Forelimb muscle (tissue), 1 donor: ENCODE measurements at regions not wholly inside any gene's neighbourhood (a gene's known extent, or its start where the extent isn't known, plus 50 kb on each side); places are given as distances from the start of the nearest gene placed in this dataset.

ENCODE experiments used
- DNase-seq: peaks from one replicate; pipeline ENCODE4 v3.0.0-alpha.2; 2013; ENCODE audit warnings: low read depth

DNA sequence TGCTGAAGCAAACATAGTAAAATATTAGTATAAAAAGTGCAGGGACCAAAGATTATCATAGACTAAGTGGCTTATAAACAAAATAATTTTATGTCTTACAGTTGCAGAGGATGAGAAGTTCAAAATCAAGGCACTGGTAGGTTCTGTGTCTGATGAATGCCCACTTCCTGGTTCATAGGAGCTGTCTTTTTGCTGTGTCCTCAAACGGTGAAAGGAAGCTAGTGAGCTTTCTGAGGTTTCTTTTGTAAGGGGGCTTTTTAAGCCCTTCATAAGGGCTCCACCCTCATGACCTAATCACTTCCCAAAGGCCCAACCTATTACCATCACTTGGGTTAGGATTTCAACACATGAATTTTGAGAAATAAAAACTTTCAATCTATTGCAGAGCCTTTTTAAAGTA, 946.7 kb upstream of the ACVR2A start:
- DNase-seq: no peak

DNA sequence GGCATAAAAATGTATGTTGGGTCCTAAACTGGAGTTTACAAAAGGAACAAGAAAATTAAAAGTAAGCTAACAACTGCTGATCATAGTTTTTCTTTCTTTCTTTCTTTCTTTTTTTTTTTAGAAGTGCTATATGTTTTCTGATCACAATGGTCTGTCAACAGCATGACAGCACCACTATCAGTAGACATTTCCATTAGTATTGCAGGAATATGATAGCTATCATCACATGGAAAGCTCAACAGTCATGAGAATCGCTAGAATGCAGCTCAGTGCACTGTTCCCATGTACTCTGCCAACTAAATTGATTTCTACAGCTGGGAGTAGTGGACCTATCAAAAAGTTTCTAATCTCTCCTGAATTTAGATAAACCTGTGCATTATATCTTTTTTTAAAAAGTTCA, 950.3 kb upstream of the ACVR2A start:
- DNase-seq: no peak

DNA sequence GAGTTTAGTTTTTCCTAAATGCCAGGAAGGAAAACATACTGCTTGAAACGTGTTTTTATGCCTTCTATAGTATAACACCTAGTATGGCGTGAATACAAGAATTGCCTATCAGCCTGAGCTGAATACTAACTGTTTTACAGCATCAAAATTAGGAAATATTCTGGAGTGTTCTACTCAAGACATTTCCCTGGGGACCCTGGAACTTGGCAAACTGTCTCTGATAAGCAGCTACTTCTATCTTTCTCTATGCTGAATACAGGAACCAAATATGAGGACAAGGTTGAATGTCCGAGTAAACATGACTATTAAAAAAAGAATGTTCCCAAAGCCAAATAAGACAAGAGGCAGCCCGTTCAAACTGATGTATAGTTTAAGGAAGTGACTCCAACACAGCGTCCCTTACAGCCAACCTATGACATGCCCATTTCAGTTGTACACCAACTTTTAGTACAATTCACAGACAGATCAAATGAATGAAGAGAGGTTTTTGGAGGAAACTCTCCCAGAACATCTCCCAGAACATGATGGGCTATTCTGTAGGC, 951.3 kb upstream of the ACVR2A start:
- DNase-seq: peak; percentile 5

DNA sequence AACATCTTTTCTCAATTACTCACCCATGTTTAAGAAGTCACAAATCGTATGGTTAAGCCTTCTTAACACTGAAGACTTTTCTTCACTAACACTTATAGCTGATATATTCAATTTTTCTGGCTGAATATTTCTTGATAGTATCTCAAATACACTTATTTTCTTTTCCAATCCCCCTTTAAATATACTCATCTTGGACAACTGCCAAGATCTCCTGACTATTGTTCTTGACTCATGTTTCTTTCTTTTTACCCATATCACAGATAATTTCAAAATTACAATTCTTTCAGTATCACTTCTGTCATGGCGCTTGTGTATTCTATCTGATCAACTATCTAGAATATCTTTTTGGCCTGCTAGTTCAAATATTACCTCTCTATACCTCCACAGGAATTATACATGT, 954.3 kb upstream of the ACVR2A start:
- no peak for DNase-seq

DNA sequence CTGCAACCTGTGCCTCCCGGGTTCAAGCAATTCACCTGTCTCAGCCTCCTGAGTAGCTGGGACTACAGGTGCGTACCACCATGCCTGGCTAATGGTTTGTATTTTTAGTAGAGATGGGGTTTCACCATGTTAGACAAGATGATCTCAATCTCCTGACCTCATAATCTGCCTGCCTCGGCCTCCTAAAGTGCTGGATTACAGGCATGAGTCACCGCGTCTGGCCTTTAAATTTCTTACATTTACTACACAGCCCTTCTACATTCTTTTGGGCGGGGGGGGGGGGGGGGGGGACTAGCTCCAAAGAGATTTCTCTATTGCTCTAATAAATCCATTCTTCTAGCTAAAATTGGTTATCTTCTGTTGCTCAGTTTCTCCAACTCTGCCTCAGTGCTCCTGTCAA, 964.9 kb upstream of the ACVR2A start:
- DNase-seq: no peak

DNA sequence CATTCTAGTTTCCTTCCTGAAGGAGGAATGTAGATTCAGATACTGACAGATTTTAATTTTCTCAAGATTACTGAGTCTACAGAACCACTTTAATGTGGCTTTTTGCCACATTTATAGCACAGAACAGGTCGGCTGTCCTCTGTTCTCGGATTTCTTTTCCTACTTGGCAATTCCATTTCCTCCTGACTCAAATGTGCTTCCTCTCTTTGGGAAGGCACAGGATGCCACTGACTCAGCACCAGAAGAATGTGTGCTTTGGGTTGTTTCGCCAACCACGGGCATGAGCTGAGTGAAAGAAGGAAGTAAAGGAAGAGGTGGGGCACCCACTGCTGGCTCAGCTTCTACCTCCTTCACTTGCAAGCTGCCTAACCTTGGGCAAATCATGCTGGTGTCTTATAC, 970.6 kb upstream of the ACVR2A start:
- no peak for DNase-seq

DNA sequence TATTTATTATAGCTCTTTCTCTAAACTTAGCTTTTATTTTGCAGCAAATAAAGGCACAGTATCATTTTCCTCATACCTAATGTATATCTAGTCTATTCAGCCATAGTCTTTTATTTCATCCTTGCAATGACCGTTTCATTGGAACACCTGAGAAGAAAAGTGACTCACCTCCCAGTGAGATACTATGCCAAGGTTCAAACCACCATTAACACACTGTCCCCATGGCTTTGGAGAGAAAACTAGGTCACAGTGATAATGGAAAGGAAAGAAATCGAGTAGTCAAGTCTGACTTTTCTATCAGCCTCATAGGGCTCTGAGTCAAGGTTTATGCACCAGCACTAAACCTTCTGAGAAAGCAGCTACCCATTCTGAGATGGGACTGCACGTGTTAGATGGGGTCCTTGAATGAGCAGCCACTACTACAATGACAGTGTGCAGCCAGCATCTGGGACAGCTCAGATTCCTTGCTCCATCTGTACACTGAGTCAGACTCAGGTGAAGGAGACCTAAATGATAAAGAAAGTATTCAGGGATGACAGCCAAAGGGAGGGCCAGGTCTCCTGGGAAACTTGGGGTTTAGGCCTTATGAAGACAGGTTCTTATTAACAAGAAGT, 971.1 kb upstream of the ACVR2A start:
- DNase-seq: no peak

DNA sequence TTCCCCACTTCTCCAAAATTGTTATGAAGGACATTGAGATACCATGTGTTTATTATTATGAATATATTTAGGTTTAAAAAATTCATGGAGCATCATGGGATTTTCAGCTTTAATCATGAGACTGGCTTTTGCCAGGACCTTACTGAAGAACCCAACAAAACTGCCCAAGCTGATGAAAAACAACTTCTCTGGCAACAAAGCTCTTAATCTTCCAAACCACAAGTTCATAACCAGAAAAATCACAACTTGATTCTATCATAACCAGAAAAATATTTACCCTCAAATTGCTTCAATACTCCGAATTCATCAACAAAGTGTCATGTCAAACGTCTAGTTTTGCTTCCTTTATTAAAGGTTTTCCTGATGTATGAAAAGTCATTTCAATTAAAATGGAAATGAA, 971.8 kb upstream of the ACVR2A start:
- DNase-seq: no peak

DNA sequence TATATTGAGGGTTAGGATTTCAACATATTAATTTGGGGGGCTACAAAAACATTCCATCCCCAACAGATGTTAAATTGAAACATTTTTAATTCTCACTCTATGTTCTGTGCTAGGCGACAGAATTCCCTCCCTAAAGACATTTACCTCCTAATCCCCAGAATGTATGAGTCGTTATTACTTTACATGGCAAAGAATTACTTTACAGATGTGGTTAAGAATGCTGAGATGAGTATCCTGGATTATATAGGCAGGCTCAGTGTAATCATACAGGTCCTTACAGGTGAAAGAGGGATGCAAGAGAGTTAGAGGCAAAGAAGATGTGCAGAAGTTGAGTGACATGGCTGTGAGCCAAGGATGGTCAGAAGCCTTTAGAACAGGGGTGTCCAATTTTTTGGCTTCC, 974.1 kb upstream of the ACVR2A start:
- DNase-seq: no peak

DNA sequence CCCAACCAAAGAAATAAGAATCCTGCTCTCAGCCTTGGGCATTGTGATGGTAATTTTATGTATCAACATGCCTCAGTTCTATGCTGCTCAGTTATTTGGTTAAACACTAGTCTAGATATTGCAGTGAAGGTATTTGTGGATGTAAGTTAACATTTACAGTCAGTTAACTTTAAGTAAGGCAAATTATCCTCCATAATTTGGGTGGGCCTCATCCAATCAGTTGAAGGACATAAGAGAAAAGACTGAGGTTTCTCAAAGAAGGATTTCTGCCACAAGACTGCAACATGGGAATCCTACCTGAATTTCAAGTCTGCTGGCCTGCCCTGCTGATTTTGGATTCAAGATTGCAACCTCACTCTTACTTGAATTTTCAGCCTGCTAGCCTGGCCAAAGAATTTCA, 975.5 kb upstream of the ACVR2A start:
- no peak for DNase-seq

DNA sequence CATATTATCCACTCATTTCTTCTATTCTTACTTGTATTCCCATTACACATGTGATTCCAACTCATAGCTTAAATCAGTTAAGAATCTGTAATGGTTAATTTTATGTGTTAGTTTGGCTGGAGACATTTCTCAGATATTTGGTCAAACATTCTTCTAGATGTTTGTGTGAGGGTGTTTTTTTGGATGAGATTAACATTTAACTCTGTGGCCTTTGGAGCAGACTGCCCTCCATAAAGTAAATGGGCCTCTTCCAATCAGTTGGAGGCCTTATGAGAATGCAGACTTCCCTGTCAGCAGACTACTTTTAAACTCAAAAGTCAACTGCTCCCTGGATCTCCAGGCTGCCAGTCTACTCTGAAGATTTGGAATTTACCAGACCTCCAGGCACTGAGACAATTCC, 976.8 kb upstream of the ACVR2A start:
- DNase-seq: no peak

DNA sequence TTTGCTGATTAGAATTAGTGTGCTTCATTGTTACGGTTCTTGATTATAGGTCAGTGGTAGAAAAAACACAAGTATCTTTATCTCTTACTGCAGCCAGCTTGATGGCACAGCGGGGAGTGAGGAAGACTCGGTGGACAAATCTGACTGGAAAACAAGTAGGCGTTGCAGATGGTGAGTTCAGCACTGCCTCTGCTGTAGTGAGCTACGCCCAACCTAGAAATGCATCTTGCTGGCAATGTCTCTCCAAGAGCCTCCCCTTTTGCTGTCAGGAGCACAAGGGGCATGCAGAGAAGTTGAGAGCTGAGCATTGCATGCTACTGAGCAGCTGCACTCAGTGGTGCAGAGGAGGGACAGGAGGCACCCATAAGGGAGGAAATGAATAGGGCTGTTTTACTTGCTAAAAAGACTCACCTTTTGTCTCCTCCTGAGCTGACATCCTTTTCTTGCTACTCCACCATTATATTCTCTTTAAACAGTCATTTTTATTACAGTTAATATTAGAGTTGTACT, 977.3 kb upstream of the ACVR2A start:
- DNase-seq: no peak

DNA sequence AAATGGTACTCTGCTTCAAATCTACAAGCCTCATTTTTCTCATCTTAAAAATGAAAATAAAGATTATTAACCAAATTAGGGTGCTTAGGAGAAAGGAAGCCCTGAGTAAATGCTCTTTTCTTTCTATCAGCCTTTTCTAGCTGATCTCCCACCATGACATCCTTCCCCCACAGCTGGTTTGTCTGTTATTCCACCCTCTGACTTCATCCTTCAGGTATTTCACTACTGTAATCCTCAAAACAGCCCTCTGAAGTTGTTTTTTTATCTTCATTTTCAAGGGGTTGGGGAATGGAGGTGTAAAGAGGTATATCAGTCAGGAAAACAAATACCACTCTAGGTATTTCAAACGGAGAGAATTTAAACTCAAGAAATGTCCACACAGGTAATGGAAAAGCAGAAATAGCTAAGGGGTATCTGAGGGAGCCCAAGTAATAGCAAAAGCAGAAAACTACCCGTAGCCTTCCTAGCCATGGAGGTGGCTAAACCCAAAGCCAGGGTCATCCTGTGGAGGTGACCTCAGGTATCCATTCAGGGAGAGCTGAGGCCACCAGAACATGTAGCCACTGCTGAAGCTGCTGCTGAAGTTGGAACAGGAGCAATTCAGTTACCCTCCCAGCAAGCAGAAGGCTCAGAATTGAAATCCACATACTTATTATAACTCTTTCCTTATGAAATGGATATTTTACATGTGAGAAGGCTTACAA, 990.9 kb upstream of the ACVR2A start:
- DNase-seq: no peak

DNA sequence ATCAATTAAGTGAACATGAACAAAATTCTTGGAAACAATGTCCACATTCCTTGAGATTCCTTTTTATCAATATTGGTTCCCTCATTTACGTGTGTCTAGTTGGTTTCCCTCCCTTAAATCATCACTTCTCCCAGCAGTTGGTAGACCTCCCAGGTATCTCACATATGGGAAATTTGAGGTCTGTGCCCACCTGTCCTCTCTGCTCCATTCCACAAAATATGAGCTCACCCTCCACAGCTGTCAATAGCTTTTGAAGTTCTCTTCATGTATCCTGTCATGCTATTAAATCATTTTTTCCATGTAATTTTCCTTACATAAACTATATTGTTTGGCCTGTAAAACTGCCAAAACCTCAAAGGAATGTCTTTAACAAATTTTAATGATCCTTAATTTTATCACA, 992.2 kb upstream of the ACVR2A start:
- DNase-seq: no peak

DNA sequence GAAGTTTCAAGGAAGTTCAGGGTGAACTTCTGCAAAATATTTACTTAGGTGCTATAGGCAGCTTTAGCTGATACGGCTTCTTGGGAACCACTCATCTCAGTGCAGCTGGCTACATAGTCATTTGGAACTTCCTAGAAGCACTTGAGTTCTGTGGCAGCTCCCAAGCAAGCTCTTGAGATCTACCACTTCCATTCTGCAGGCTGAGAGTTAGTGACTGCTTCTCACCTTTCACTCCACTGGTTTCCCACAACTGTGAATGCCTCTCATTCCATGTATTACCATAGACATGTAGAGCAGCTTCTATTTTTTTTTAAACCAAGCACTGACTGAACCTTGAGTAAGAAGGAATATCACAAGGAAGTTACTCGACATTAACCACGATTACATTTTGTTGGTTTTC, 994.1 kb upstream of the ACVR2A start:
- DNase-seq: no peak

DNA sequence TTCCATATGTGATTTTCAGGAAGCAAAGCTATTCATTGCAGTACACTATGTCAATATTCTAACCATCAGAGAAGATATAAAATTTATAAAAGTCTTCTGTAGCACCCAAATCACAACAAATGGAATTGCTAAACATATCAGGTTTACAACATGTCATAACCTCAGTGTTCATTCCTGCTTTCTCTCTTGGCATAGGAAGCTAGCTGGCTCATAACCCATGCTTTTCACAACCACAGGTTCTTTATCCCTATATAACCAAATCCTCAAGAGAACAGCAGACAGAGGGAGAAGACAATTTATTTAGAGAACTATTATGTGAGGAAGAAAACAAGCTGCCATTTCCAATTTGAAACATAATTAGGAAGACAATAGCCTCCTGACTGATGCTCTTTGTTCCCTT, 997.0 kb upstream of the ACVR2A start:
- no peak for DNase-seq

DNA sequence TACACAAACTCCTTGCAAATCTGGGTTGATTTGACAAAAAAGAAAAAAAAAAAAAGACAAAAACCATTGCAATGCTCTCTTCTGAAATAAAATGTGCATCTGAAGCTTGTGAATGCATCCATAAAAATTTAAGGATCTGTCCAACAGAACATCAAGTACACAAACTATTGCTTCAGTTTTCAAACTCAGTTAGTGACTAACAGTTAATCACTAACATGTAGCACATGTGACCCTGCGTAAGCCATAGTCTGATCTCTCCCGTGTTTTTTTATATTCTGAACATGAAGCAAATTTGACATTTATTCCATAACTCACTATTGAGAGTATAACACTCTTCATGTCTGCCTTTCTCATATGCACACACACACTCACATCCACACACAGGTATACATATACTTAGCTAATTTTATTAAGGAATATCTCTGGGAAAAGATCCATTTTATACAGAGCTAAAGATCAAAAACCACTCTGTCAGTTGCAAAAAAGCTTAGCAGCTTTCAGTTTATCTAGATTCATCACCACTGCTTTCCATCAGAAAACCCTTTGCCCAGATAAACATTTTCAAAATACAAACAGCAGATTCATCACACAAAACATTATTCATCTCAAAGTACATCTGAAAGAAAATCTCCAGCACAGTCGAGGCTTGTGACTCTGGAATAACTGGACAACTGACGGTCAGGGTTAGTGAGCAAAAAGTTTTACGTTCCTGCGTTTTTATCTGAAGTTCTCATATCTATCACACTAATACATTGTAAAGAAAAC, 1000.4 kb upstream of the ACVR2A start:
- no peak for DNase-seq

DNA sequence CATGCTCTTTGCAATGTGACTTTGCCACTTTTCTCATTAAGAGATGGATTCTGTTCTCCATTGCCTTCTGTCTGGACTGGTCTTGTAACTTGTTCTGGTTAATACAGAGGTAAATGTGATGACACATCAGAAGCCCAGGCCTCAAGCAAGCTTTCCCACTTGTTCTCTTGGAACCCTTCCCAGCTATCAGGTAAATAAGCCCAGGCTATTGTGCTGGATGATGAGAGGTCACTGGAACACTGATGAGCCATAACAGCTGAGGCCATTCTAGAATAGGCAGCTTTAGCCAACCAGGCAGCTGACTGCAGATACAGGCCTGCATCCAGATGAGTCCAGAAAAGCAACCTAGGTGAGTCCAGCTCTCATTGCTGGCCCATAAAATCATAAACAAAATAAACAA, 1007.0 kb upstream of the ACVR2A start:
- no peak for DNase-seq

DNA sequence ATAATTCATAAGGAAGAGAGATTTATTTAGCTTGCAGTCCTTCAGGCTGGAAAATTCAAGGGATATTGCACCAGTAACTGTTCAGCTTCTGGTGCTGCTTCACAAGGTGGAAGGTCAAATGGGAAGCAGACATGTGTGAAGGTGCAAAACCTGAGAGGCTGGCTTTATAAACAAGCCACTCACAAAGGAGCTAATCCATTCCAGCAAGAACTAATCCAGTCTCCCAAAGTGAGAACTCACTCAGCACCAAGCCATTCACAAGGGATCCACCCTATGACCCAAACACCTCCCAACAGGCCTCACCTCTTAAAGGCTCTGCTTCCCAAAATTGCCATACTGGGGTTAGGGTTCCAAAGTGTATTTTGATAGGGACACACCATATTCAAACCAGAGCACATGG, 1018.4 kb upstream of the ACVR2A start:
- no peak for DNase-seq

DNA sequence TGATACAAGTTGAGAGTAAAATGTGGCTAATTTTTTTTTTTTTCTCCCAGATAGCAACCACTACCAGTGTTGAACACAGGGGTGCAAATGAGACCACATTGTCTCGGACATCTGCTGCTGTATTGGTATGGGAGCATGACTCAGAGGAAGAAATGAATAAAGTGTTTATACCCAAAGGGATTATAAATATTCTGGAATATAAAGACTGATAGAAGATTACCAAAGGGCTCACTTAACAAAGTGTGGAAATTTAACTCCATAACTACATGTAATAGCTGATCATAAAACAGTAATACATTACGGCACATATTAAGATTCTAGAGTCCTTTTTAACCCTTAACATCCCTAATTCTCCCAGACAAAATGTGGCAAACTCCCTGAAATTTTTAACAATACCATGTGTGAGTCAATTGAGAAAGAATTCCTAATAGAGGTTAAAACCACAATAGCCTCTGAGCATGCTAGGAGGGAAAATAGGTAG, 1023.0 kb upstream of the ACVR2A start:
- no peak for DNase-seq

DNA sequence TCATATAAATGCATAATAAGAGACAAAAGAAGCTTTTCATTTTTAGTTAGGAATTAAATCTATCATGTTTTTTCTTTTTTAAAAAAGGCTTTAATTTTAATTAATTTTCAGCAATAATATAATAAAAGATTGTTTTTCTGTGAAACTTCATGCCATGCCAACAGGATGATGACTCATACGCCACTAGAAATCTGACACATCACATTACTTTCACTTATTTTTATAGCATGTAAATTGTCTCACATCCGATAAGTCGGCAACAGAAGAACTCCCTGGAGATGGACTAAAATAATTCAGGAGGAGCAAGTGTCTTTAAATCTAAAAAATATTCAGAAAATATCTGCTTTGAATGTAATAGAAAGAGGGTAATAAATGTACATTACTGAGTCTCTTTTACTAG, 1024.2 kb upstream of the ACVR2A start:
- no peak for DNase-seq

DNA sequence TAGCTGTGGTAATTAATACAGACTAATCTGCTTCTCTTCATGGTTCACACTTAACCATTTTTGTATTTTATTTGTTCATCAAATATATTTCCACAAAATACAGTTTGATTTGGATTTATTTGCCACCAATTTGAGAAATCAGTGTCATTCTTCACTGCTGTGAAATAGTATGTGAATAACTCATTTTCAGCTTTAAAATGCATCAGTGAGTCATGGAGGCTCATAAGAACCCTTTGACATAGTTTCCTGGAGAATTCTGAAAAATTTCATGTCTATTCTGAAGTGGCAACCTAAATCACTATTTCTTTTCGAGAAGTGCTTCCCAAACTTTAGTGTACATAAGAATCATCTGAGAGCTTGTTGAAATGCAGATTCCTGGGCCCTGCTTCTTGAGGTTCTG, 1026.7 kb upstream of the ACVR2A start:
- no peak for DNase-seq

DNA sequence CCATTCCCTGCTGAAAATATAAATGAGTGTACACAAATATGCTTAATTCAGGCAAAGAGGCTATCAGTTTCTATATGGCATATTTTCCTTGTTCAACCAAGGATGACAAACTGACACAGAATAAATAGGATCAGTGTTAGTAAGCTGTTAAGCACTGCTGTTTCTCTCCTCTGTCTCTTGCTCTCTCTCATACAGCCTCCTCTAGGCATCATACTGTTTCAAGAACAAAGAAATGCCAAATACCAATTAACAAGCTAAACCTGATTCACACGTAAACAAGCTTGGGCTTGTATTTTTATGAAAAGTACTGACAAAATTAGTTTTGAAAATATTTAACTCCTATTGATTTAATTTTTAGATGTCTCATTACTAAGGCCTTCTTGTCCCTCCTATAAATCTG, 1027.2 kb upstream of the ACVR2A start:
- no peak for DNase-seq
